HAP-1 (cell line): ENCODE measurements at regions not wholly inside any gene's neighbourhood (a gene's known extent, or its start where the extent isn't known, plus 50 kb on each side); places are given as distances from the start of the nearest gene placed in this dataset.
"Not testable (repeated sequence)": the region's sequence is repeated elsewhere in the genome, so short reads cannot be mapped to it uniquely, and the experiment has no call there.

Experiments
- DNase-seq, 2 experiments: peaks; one replicate each; pipeline ENCODE4 v3.0.0-alpha.2; 2016 to 2020; ENCODE audit warnings: low spot score in 2 of 2
- H3K27me3 ChIP-seq: fragments of 250-450 bp; sonication (Bioruptor Pico); 2 replicates; pipeline ENCODE4 v1.5.1; 2020; ENCODE audit warnings: low read depth, mild to moderate bottlenecking, moderate library complexity
- H3K36me3 ChIP-seq: fragments of 250-450 bp; sonication (Bioruptor Pico); replicated peaks from 2 replicates; pipeline ENCODE4 v1.5.1; 2020; ENCODE audit warnings: mild to moderate bottlenecking
- H3K4me1 ChIP-seq: fragments of 250-450 bp; sonication (Bioruptor Pico); 2 replicates; pipeline ENCODE4 v1.5.1; 2020; ENCODE audit warnings: mild to moderate bottlenecking
- H3K4me3 ChIP-seq: fragments of 250-450 bp; sonication (Bioruptor Pico); 2 replicates; pipeline ENCODE4 v1.5.1; 2020; ENCODE audit warnings: mild to moderate bottlenecking, moderate library complexity
- H3K9me3 ChIP-seq: fragments of 250-450 bp; sonication (Bioruptor Pico); 2 replicates; pipeline ENCODE4 v1.5.1; 2020; ENCODE audit warnings: mild to moderate bottlenecking, moderate library complexity
- in situ Hi-C: fragments of 300-500 bp; cut with MboI; formaldehyde crosslinking; loops from 3 replicates; pipeline ENCODE4 v1.14.3; 2020; ENCODE audit warnings: low sequenced_read_pairs, inconsistent platforms, mixed read lengths

- Histone ChIP-seq H3K4me3 (no peak overlapping the region), H3K9me3 (no peaks in the 10 kb centered on the region), H3K36me3 (no peaks in the 10 kb centered on the region), H3K27me3 (peaks cover 4% of the 10 kb centered on the region), H3K4me1 (no peaks in the 10 kb centered on the region)
- in situ Hi-C loops: no loop called here
- no peak for DNase-seq
Observed at GRCh38 chr6:125444006-125444923, 142.5 kb upstream of the HDDC2 start.

- Histone ChIP-seq H3K9me3 (no peaks in the 10 kb centered on the region), H3K4me3 (no peak overlapping the region), H3K27me3 (peaks cover 4% of the 10 kb centered on the region), H3K36me3 (no peaks in the 10 kb centered on the region), H3K4me1 (no peaks in the 10 kb centered on the region)
- no peak for DNase-seq
- in situ Hi-C loops: no loop called here
Observed at GRCh38 chr6:125445054-125445453, 143.3 kb upstream of the HDDC2 start.

- Histone ChIP-seq H3K9me3 (no peaks in the 10 kb centered on the region), H3K27me3 (peaks cover 4% of the 10 kb centered on the region)
- in situ Hi-C loops: no loop called here
Observed at GRCh38 chr6:125446011-125446410, 144.2 kb upstream of the HDDC2 start.

GRCh38 chr6:125451750-125452149, 150.0 kb upstream of the HDDC2 start:
- no peak for DNase-seq
- Histone ChIP-seq H3K4me3 (no peak overlapping the region), H3K27me3 (no peaks in the 10 kb centered on the region; the same call in 1 of the 2 replicates), H3K4me1 (no peaks in the 10 kb centered on the region), H3K36me3 (no peaks in the 10 kb centered on the region), H3K9me3 (0 out of 2 replicates have a peak, but pooled peaks cover 2% of the 10 kb centered on the region)
- in situ Hi-C loops: no loop called here

More at GRCh38 chr6:125446011-125446410, 144.2 kb upstream of the HDDC2 start:
- no peak for DNase-seq
- no peaks in the 10 kb centered on the region for H3K4me1 ChIP-seq
- H3K4me3 ChIP-seq: no peak overlapping the region
- no peaks in the 10 kb centered on the region for H3K36me3 ChIP-seq

- in situ Hi-C loops: no loop called here
- Histone ChIP-seq H3K9me3 (0 out of 2 replicates have a peak, but pooled peaks cover 2% of the 10 kb centered on the region), H3K4me3 (no peak overlapping the region), H3K4me1 (no peaks in the 10 kb centered on the region), H3K27me3 (no peaks in the 10 kb centered on the region), H3K36me3 (no peaks in the 10 kb centered on the region)
- no peak for DNase-seq
Observed at GRCh38 chr6:125453516-125453915, 151.7 kb upstream of the HDDC2 start.

- H3K4me1 ChIP-seq: no peaks in the 10 kb centered on the region
- 0 out of 2 replicates have a peak, but pooled peaks cover 2% of the 10 kb centered on the region for H3K9me3 ChIP-seq
- no peak overlapping the region for H3K4me3 ChIP-seq
- no peak for DNase-seq
- H3K27me3 ChIP-seq: no peaks in the 10 kb centered on the region
- in situ Hi-C loops: no loop called here
- H3K36me3 ChIP-seq: no peaks in the 10 kb centered on the region
Observed at GRCh38 chr6:125454351-125454750, 152.6 kb upstream of the HDDC2 start.

- H3K4me3 ChIP-seq, H3K36me3 ChIP-seq, H3K9me3 ChIP-seq, in situ Hi-C loops, H3K4me1 ChIP-seq, DNase-seq, H3K27me3 ChIP-seq: not testable (repeated sequence)
Observed at GRCh38 chr6:125458493-125458892, 156.7 kb upstream of the HDDC2 start.

GRCh38 chr6:125465332-125465731, 163.6 kb upstream of the HDDC2 start:
- H3K4me1 ChIP-seq, H3K36me3 ChIP-seq, H3K4me3 ChIP-seq, H3K9me3 ChIP-seq, H3K27me3 ChIP-seq, DNase-seq, in situ Hi-C loops: not testable (repeated sequence)

- peaks cover 2% of the 10 kb centered on the region; the same call in 1 of the 2 replicates for H3K4me1 ChIP-seq
- no peaks in the 10 kb centered on the region for H3K9me3 ChIP-seq
- in situ Hi-C loops: no loop called here
- no peak overlapping the region for H3K4me3 ChIP-seq
- no peak for DNase-seq
- H3K27me3 ChIP-seq: no peaks in the 10 kb centered on the region; the same call in 1 of the 2 replicates
- H3K36me3 ChIP-seq: no peaks in the 10 kb centered on the region
Observed at GRCh38 chr6:125469915-125470314, 168.1 kb upstream of the HDDC2 start.

GRCh38 chr6:125471667-125472066, 169.9 kb upstream of the HDDC2 start:
- in situ Hi-C loops: no loop called here

GRCh38 chr6:125474061-125474460, 172.3 kb upstream of the HDDC2 start:
- Histone ChIP-seq H3K9me3 (no peaks in the 10 kb centered on the region), H3K4me3 (no peak overlapping the region), H3K27me3 (peaks cover 9% of the 10 kb centered on the region), H3K36me3 (no peaks in the 10 kb centered on the region), H3K4me1 (peaks cover 2% of the 10 kb centered on the region; the same call in 1 of the 2 replicates)
- peak in 1 of 2 experiments; percentile 6 for DNase-seq
- in situ Hi-C loops: no loop called here

More at GRCh38 chr6:125471667-125472066, 169.9 kb upstream of the HDDC2 start:
- Histone ChIP-seq H3K36me3 (no peaks in the 10 kb centered on the region), H3K4me1 (peaks cover 2% of the 10 kb centered on the region; the same call in 1 of the 2 replicates), H3K4me3 (no peak overlapping the region), H3K27me3 (peaks cover 3% of the 10 kb centered on the region; the same call in 1 of the 2 replicates), H3K9me3 (no peaks in the 10 kb centered on the region)
- DNase-seq: no peak

GRCh38 chr6:125477156-125477555, 175.4 kb upstream of the HDDC2 start:
- Histone ChIP-seq H3K4me3 (no peak overlapping the region), H3K4me1 (no peaks in the 10 kb centered on the region), H3K27me3 (peaks cover 9% of the 10 kb centered on the region), H3K9me3 (no peaks in the 10 kb centered on the region), H3K36me3 (no peaks in the 10 kb centered on the region)
- no peak for DNase-seq
- in situ Hi-C loops: no loop called here

GRCh38 chr6:125477844-125478243, 176.1 kb upstream of the HDDC2 start:
- peaks cover 9% of the 10 kb centered on the region for H3K27me3 ChIP-seq
- H3K4me1 ChIP-seq: no peaks in the 10 kb centered on the region
- H3K36me3 ChIP-seq: no peaks in the 10 kb centered on the region
- no peaks in the 10 kb centered on the region for H3K9me3 ChIP-seq
- DNase-seq: no peak
- H3K4me3 ChIP-seq: no peak overlapping the region
- in situ Hi-C loops: no loop called here

GRCh38 chr6:125480146-125480545, 178.4 kb upstream of the HDDC2 start:
- in situ Hi-C loops: no loop called here
- Histone ChIP-seq H3K36me3 (no peaks in the 10 kb centered on the region), H3K4me3 (no peak overlapping the region), H3K9me3 (no peaks in the 10 kb centered on the region), H3K27me3 (peaks cover 9% of the 10 kb centered on the region), H3K4me1 (no peaks in the 10 kb centered on the region)
- no peak for DNase-seq
